HPDE6-E6E7 (cell line): ENCODE measurements at regions not wholly inside any gene's neighbourhood (a gene's known extent, or its start where the extent isn't known, plus 50 kb on each side); places are given as distances from the start of the nearest gene placed in this dataset.

Source experiments
- DNase-seq: peaks from one replicate; pipeline ENCODE4 v3.0.0; 2011; ENCODE audit warnings: missing footprints; ENCODE audit errors: extremely low spot score

DNA sequence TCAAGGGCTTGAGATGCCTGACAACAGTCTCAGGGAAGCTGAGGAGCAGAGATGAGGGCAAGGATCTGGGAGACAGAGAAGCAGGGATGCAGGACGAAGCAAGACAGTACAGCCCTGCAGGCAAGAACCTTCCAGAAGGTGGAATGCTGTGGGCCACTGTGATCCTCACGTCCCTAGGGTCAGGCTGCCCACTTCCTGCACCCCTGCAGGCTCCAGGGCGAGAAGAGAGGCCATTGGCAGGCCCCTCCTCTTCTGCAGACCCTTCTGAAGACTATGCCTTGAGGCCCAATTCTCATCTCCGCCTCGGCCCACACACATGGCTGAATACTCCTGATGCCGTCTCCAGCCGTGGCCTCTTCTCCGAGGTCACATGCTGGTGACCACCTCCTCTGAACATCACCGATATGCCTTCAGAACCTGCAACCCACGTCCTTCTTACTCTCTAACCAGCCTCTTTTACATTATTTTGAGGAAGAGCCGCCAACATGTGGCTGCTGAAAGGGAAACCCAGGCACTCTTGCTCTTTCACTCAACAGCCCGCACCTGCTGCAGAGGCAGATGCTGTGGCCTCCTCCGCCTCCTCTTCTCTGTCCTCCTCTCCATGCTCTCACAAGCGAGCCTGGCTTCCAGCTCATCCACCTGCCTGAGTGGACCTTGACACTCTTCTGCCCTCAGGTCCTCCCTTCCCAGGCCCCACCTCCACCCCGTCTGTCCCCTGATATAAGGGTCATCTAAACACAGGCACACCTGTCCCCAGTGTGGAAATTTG is 181.5 kb downstream of the IRX2 start:
- DNase-seq: no peak

DNA sequence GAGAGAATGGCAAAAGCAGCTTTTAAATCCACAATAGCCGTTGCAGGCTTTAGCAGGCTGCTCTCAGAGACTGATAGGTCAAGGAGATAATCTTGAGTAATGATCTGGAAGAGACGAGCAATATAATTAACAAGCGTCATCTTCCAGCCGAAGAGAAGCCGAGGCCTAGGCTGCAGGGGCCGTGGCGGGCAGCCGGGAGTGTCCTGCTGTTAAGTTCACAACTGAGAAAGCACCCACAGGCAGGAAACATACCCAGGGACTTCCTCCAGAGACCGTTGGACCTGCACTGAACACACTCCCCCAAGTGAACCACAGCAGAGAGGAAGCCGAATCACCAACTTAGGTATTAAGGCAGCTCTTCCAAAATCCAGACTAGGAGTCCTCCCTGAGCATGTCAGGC is 182.3 kb downstream of the IRX2 start:
- no peak for DNase-seq

DNA sequence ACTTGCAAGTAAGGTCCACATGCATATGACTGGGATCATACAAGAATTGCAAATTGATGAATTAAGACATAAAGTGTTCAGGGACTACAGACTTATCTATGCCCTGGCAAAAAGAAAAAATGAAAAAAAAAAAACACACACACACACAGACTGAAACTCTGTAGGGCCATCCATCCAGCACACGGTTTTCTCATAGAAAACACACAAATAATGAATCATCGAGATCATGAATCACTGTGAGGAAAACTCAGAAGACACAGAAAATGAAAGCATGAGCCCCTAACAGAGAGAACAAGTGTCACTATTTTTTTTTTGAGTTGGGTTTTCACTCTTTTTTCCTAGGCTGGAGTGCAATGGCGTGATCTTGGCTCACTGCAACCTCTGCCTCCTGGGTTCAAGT is 185.2 kb downstream of the IRX2 start:
- DNase-seq: no peak

DNA sequence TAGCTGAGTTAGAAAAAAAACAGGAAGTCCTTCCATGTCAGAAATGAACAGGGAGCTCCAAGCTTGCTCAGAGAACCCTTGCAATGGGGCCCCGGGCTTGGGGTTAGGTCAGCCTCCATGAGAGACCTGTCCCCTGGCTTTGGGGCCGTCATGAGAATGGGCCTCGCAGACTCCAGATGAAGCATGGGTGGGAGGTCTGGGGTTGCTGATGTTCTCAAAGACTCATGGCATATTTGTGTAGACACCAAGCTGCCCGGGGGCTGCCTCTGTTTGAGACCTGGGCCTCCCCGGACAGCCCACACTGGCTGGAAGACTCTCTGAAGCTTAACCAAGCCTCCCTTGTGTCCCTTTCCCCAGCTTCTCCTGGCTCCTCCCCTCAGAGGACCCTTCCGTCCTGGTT is 186.3 kb downstream of the IRX2 start:
- DNase-seq: no peak

DNA sequence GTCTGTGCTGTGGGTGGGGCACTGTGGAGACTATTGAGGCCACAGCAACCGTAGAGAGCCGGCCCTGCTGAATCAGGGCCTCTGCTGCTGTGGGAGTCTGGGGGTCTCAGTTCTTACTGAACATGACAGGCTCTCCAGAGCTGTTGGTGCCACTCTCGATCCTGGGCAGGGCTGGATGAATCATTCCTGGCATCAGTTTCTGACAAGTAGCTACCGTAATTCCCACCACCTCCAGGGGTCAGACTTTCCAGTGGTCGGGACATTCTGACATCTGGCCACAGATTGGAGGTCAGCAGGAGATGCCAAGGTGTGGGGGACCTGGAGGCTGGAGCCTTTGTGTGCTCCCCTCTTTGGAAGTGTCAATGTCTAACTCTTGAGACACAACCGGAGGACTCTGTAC is 188.4 kb downstream of the IRX2 start:
- DNase-seq: no peak

DNA sequence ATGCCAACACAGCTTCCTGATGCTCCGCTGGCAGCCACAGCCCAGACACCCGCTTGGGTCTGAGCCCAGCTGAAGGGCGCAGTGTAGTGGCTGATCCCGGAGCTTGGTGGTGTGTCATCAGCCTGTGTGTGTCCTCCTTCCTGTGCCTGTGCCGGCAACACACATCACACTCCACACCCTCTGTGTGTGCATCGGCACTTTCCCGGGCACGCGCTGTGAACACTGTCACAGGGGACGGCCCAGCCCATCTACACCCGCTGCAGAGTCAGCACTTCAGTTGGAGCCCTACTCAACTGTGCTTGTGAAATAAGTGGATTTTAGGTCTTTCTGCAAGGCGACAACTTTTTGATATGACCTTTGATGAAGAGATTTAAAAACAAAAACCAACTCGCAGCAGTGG is 189.4 kb downstream of the IRX2 start:
- DNase-seq: no peak

DNA sequence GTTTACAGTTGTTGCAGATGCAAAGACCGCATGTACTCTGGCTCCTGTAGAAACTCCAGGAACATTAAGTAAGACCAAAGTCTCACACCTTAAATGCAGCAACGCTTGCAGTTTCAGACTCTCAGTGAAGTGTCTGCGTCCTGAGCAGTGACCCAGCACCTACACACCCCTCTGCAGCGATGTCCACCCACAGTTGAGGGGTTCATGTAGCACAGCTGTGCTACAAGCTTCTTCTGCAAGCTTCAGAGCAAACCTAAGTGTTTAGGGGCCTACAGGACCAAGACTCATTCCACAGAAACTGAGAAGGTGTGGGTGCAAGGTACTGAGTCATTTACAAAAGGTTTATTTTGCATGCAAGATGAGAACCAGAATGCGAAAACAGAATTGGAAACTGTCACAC is 191.0 kb downstream of the IRX2 start:
- DNase-seq: no peak

DNA sequence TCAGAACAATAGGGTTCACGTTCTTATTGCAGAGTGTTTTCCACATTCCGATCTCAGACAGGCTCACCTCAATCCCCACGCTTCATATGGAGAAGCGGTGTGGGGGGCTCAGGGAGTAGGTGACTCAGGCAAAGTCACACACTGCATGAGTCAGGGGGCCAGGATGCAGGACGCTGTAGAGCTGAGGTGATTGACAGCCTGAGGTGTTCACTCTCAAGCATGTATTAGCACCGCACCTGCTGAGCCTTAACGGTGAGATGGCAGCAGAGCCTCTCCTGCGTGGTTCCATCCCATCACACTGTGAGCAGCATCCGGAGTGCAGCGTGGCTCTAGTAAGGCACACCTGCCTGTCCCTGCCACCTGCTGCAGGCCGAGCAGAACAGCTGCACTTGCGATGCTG is 194.0 kb downstream of the IRX2 start:
- no peak for DNase-seq

DNA sequence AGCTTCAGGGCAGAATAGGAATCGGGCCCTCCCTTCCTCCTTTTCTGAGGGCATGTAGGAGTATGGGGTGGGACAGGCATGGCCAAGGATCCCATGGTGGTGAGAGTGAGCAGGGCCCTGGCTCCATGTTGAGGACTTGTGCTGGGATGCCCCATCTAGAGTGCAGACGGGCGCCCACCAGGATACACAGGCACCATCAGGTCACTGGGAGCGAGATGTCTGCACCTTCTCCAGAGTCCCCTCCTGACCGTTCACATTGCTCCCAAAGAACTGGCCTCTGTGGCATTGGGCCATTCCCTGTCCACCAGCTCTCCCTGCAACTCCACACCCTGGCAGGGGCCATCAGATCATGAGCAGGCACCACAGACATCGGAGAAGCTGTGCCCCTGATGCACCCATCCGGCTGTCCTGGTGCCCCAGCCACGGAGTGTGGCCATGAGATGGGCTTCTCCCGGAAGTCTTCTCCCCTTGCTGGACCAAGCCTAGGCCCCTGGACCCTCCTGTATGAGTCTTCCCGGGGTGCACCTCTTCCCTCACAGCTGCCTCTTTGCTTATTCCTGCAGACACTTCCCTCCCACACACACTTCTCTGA is 195.0 kb downstream of the IRX2 start:
- DNase-seq: no peak

DNA sequence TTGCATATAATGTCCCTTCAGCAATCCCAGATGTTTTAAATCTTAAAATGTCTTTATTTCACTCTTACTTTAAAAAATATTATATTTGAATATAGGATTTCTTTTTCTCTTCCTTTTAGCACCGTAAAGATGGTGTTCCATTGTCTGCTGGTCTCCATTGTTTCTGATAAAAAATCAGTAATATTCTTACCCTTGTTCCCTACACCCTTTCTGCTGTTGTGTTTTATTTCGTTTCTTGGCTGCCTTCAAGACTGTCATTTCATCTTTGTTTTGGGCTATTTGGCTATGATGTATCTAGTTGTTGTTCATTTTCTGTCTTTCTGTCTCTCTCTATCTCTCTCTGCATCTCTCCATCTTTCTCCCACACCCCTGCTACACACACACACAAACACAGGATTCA is 197.9 kb downstream of the IRX2 start:
- DNase-seq: no peak

DNA sequence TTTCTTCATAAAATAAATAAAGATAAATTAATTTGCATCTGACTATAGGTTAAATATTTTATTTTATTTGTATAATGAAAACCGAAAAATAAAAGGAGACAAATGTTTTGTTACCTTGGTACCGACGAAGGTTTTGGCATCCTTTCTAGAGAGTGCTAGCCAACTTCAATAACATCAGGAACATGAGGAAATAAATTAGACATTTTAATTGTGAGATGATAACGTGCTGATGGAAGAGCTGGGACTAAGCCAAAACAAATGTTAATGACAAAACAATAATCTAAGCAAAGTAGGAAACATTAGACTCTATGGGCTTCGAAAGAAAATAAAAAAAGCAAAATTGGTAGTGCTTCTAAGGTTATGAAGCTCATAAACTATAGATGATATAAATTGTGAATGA is 201.0 kb downstream of the IRX2 start:
- no peak for DNase-seq

DNA sequence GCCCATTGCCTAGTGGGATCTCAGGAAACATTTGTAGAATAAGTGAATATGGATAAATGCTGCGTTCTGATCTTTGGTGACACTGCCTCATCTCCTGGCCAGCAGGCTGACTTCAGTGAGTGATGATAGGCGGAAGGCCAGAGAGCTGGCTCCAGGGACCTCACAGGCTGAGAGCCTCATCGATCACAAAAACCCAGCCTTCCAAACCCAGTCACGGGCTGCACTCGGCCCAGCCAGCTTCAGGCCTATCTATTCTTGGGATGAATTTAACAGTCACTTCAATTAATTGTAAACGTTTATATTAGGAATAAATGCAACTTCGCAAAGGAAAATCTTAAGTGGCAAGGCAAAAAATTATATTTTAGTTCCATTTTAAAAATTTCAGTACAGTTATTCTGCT is 201.6 kb downstream of the IRX2 start:
- DNase-seq: no peak

DNA sequence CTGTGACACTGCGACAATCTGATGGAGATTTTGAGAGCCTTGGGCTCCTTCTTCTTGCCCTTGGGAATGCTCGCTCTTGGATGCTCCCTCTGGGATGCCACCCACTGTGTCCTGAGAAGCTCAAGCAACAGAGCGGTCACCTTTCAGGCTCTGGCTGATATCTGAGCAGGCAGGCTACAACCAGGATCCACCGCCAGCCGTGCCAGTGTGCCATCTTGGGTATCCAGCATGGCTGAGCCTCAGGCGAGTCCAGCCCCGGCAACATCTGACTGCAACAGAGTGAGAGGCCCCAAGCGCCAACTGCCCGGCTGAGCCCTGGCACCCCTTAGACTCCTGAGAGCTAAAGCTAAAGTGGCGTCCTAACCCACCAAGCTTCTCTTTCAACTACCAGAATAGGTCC is 202.1 kb downstream of the IRX2 start:
- DNase-seq: no peak

DNA sequence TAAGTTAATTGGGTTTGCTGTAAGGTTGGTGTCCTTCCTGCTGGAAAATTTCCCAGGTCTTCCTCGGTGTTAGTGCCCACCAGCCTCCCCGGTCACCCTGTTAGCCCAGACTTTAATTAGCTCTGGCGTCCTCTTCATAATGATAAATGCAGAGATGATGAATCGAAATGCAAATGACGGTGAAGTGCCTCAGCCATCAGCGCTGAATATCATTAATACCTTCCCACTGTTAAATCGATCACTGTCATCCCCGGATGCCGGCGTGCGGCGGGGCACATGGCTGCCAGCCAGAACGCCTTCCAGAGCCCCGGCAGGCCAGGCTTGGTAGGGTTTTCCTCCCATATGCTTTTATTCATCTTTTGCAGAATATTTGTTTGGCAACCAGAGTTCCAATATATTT is 204.5 kb downstream of the IRX2 start:
- DNase-seq: no peak

DNA sequence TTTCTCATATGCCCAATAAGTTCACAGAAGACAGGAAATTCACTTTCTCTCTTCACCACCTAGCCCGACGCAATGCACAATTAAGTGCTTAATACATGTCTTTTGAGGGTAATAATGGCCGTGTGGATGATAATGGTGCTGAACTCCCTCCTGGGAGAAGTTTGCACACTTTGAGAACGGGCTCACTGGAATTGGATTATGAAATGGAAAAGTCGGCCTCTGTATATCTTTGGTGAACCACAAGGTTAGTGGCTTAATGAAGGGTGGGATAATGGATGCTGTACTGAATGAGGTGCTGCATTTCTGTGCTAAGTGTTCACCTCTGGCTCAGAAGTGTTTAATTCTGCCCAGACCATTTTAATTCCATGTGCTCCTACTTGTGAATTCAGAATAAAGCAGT is 207.5 kb downstream of the IRX2 start:
- no peak for DNase-seq

DNA sequence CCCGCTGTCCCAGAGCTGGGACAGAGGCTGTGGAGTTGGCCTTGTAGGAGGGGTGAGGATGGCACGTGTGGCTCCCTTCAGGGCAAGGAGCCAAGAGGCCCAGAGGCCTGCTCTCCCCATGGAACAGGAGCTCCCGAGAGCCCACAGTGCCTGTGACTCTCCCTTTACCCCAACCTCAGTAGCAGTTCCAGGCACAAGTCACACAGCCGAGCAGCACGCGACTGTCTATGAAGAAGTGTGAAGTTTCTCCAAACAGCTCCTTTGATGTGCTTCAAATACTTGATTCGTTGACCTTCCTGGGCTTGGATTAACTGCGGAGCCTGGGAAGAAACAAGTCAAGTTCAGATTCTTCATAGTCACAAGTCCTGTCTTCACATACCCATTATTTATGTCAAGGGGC is 208.7 kb downstream of the IRX2 start:
- DNase-seq: no peak

DNA sequence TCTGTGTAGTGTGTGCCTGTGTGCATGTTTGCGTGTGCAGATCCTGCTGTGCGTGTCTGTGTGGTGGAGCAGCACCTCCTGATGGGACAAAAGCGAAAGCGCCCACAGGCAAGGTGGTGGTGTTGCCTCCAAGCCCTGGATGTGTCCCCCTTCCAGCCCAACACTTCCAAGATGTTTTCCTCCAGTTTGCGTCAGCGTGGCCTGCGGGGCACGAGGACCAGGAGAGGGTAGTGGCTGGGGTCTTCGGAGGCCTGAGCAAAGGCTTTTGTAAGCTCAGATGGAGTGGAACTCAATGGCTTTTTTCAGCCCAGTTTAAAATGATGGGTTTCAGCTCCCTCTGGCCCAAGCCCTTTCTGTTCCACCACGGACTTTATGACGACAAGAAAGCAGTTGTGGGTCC is 209.5 kb downstream of the IRX2 start:
- no peak for DNase-seq

DNA sequence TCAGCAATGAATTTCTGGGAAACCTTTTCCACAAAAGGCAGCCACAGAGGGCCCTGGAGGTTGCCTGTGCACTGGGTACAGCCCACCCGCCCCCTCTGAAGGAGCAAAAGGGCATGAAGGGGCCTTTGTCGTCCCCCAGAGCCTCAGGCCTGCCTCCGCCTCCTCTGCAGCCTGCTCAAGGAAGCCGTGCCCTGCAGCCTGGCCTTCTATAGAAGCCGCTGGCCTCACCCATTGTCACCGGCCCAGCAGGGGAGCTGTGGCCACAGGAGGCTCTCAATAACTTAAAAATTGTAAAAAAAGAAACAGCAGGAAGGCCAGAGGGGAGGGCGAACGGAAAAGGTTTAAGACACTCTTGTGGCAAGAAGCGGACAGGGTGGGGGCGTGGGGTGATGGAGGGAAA is 213.3 kb downstream of the IRX2 start:
- DNase-seq: no peak

DNA sequence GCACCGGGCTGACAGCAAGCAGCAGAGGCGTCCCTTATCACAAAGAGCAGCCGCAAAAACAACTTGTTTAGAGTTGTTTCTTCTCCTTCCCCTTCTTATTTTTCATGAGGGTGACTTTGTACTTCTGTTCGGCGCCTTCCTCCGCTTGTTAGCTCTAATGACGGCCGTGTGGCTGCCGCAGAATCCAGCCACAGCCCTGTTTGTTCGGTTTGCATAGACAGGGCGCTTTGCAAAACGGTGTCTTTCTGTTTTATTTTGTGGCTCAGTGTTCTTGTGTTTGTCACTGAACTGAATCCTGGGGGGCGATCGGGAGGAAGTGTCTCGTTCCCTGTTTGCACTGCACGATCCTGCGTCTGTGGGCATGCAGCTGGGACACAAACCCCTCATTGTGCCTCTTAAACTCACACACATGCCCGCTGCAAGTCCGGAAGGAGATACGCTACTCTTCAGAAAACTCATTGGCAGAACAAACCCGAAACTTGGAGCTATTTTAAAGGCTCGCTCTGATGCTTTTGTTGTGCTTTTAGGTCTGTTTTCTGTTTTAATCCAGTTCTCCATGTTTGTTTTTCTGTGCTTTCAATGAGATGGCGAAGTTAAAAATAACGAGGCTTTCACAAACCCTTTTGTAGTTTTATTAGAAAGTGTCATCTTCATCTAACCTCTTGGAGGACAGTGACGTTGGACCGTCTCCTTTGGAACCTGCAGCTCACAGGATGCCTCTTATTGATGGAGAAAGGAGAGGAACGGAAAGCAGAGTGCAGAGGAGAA is 213.9 kb downstream of the IRX2 start:
- DNase-seq: no peak

DNA sequence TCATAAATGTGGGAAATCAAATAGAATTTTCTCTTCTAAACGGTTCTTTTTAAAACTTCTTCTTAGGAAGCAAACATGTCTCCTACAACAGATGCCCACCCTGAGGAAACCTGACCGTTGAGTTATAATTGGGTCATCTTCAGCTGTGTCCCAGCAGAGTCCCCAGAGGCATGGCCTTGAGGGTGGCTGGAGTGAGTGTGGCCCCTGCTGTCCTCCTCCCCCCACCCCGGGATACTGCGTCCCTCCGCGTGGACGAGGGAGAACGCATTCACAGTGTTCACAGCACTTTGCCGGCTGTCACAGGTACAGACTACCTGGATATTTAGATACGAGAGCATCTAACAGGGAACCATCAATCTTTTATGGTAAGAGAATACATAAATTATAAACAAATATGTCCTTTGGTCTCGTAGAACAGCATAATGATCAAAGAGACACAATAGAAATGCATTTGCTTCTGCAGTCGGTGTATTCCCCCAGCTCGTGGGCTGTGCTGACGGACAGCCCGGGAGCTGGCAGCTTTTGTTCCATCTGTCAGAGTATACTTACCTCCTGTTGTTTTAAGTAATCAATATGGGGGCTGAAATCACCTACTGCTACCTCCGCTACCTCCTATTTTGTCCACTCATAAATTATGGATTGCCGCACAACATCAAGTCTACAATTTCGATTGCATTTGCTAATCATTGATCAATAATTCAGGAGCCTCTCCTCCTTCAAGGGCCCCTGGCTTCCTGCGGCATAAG is 214.7 kb downstream of the IRX2 start:
- DNase-seq: no peak

DNA sequence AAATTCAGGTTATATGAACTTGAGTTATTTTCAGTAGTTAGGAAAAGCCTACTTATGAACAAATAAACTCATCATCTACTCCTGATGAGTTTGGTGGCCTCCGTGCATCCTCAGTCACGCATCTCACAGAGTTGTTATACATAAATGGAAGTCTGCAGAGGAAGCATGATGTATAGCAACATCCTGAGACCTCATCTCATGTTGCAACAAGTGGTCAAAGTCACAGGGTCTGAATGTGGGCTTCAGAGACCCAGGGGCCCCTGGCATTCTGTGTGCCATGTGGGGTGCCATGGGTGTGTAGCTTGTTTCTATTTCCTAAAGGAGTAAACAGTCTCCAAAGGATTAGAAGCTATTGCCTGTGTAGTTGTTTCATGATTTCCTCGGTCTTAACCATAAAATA is 216.5 kb downstream of the IRX2 start:
- DNase-seq: no peak

DNA sequence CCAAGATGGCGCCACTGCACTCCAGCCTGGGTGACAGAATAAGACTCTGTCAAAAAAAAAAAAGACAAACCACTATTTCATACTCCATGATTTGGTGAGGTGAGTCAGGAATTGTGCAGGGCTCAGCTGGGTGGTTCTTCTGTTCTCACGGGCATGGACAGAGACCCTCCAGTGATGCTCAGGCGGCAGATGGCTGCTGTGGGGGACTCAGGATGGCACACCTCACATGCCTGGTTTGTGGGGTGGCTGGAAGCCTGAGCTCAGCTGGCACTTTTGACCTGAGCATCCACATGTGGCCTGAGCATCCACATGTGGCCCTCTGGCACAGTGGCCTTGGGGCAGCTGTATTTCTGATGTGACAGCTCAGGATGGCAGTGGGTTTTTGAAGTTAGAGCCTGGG is 217.2 kb downstream of the IRX2 start:
- DNase-seq: no peak
